ENCODE measurements at regions not wholly inside any gene's neighbourhood (a gene's known extent, or its start where the extent isn't known, plus 50 kb on each side); places are given as distances from the start of the nearest gene placed in this dataset.

GRCh38 chr18:74023220-74023619 is 124.4 kb downstream of the FBXO15 start:
- Mint-ChIP-seq H3K9me3 (no peaks in the 10 kb centered on the region), H3K4me1 (peaks cover 7% of the 10 kb centered on the region), H3K4me3 (no peak overlapping the region), H3K27ac (peak overlapping the region; percentile 17), H3K36me3 (ENCODE audit: low read depth) (no peaks in the 10 kb centered on the region), H3K27me3 (ENCODE audit: insufficient read depth) (no peaks in the 10 kb centered on the region)
- H3K9ac ChIP-seq (ENCODE audit: extremely low read depth, low read length, poor library complexity, severe bottlenecking) = no peak overlapping the region
- WGBS, 2 experiments (ENCODE audit: insufficient coverage in 1 of 2, insufficient read length in 1 of 2) = 32 to 41% methylated on average over 3 of the region's 3 CpGs
- no peaks in the 10 kb centered on the region for H3K27me3 ChIP-seq (ENCODE audit: control insufficient read depth, insufficient read depth, low read length, poor library complexity, severe bottlenecking)
- peak; percentile 75 for DNase-seq
- no peak overlapping the region for H3K4me3 ChIP-seq (ENCODE audit: low read length)
- no peaks in the 10 kb centered on the region for H3K9me3 ChIP-seq (ENCODE audit: control insufficient read depth, low read length)
- H3K27ac ChIP-seq (ENCODE audit: low read depth, low read length) = no peak overlapping the region
- H3K36me3 ChIP-seq (ENCODE audit: control insufficient read depth, insufficient read depth, low read length) = no peaks in the 10 kb centered on the region
- H3K4me1 ChIP-seq (ENCODE audit: control insufficient read depth, insufficient read depth, low read length) = no peaks in the 10 kb centered on the region
- TF ChIP-seq CTCF (conservative IDR thresholded peaks at IDR 0.05) = no peak

- 83 to 100% methylated on average over 1 to 3 of the region's 3 CpGs for WGBS, 2 experiments (ENCODE audit: insufficient coverage in 1 of 2, insufficient read length in 1 of 2)
- Mint-ChIP-seq H3K27me3 (ENCODE audit: insufficient read depth) (no peaks in the 10 kb centered on the region), H3K4me3 (no peak overlapping the region), H3K36me3 (ENCODE audit: low read depth) (no peaks in the 10 kb centered on the region), H3K4me1 (peaks cover 7% of the 10 kb centered on the region), H3K9me3 (no peaks in the 10 kb centered on the region), H3K27ac (no peak overlapping the region)
- H3K9ac ChIP-seq (ENCODE audit: extremely low read depth, low read length, poor library complexity, severe bottlenecking) = no peak overlapping the region
- no peak for TF ChIP-seq CTCF (conservative IDR thresholded peaks at IDR 0.05)
- H3K9me3 ChIP-seq (ENCODE audit: control insufficient read depth, low read length) = no peaks in the 10 kb centered on the region
- no peaks in the 10 kb centered on the region for H3K36me3 ChIP-seq (ENCODE audit: control insufficient read depth, insufficient read depth, low read length)
- no peak for DNase-seq
- H3K27ac ChIP-seq (ENCODE audit: low read depth, low read length) = no peak overlapping the region
- no peak overlapping the region for H3K4me3 ChIP-seq (ENCODE audit: low read length)
- no peaks in the 10 kb centered on the region for H3K27me3 ChIP-seq (ENCODE audit: control insufficient read depth, insufficient read depth, low read length, poor library complexity, severe bottlenecking)
- H3K4me1 ChIP-seq (ENCODE audit: control insufficient read depth, insufficient read depth, low read length) = no peaks in the 10 kb centered on the region
These were observed 127.8 kb downstream of the FBXO15 start for GRCh38 chr18:74019864-74020263.

GRCh38 chr18:74013955-74014354 is 133.7 kb downstream of the FBXO15 start:
- no peaks in the 10 kb centered on the region for H3K36me3 Mint-ChIP-seq (ENCODE audit: low read depth)

More at GRCh38 chr18:74013955-74014354, 133.7 kb downstream of the FBXO15 start:
- H3K27ac ChIP-seq (ENCODE audit: low read depth, low read length) = no peak overlapping the region
- 89 to 91% methylated on average over 4 to 5 of the region's 5 CpGs for WGBS, 2 experiments (ENCODE audit: insufficient coverage in 1 of 2, insufficient read length in 1 of 2)
- no peaks in the 10 kb centered on the region for H3K9me3 ChIP-seq (ENCODE audit: control insufficient read depth, low read length)
- H3K27ac Mint-ChIP-seq = no peak overlapping the region
- no peaks in the 10 kb centered on the region for H3K4me1 ChIP-seq (ENCODE audit: control insufficient read depth, insufficient read depth, low read length)
- no peaks in the 10 kb centered on the region for H3K27me3 ChIP-seq (ENCODE audit: control insufficient read depth, insufficient read depth, low read length, poor library complexity, severe bottlenecking)
- no peaks in the 10 kb centered on the region for H3K27me3 Mint-ChIP-seq (ENCODE audit: insufficient read depth)
- no peak overlapping the region for H3K4me3 ChIP-seq (ENCODE audit: low read length)
- H3K4me3 Mint-ChIP-seq = no peak overlapping the region
- no peak for DNase-seq
- TF ChIP-seq CTCF (conservative IDR thresholded peaks at IDR 0.05) = no peak
- no peak overlapping the region for H3K9ac ChIP-seq (ENCODE audit: extremely low read depth, low read length, poor library complexity, severe bottlenecking)
- no peaks in the 10 kb centered on the region for H3K4me1 Mint-ChIP-seq
- H3K36me3 ChIP-seq (ENCODE audit: control insufficient read depth, insufficient read depth, low read length) = no peaks in the 10 kb centered on the region
- no peaks in the 10 kb centered on the region for H3K9me3 Mint-ChIP-seq
